Fibroblast of mammary gland (primary cell): ENCODE measurements at regions not wholly inside any gene's neighbourhood (a gene's known extent, or its start where the extent isn't known, plus 50 kb on each side); places are given as distances from the start of the nearest gene placed in this dataset.
"Not testable (repeated sequence)": the region's sequence is repeated elsewhere in the genome, so short reads cannot be mapped to it uniquely, and the experiment has no call there.

Experiments
- DNase-seq: peaks from one replicate; pipeline ENCODE4 v3.0.0-alpha.2; 2010; ENCODE audit warnings: low read depth
- H3K4me3 ChIP-seq: 2 replicates; pipeline ENCODE4 v1.5.1; 2011; ENCODE audit warnings: low read depth, mild to moderate bottlenecking, low read length, moderate library complexity; ENCODE audit not compliant: control insufficient read depth
- CTCF ChIP-seq: conservative IDR thresholded peaks from 2 replicates; pipeline ENCODE4 v1.5.1; 2011; ENCODE audit warnings: low read depth, low read length, inconsistent platforms; ENCODE audit not compliant: control insufficient read depth, insufficient read depth

GRCh38 chr12:38515912-38516311 lies 199.3 kb downstream of the ALG10B start:
- DNase-seq, result no peak
- H3K4me3 ChIP-seq, result no peak overlapping the region
- TF ChIP-seq CTCF, result no peak

DNA sequence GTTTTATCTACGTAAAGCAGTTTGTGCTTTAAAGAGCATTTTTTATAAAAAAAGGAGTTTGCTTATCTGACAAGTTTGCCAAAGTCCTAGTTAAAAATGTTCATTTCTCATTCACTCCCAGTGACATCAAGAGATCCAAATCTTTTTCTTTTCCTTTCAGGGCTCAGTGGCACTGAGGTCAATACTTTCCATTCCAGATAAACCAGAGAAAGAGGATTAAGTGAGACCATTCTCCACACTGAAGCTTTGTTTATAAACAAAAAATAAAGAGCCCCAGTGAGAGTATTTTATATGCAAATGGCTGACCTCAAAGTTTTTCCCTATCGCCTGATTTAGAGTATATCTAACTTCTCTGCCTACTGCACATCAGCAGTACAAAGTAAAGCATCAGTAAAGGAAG lies 199.8 kb downstream of the ALG10B start:
- no peak overlapping the region for H3K4me3 ChIP-seq
- no peak for DNase-seq
- no peak for TF ChIP-seq CTCF

DNA sequence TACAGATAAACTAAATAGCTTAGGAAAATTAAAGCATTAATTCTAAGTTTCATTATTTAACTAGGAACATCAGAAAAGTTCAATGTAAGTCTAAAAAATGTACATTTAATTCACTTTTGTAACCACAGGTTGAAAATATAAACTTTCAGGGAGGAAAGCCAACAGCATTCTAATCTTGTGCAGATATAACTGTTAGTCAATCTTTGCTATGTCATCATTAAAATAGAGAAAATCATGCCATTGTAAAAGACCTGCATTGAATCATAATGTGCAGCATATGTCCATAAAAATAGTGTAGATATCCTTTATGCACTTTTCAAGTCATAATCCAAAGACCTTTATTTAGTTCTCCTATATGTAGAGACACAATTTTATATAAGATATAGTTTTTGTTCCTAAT lies 207.3 kb downstream of the ALG10B start:
- no peak overlapping the region for H3K4me3 ChIP-seq
- DNase-seq, result no peak
- no peak for TF ChIP-seq CTCF

GRCh38 chr12:38527631-38528030 lies 211.1 kb downstream of the ALG10B start:
- no peak overlapping the region for H3K4me3 ChIP-seq
- no peak for DNase-seq
- no peak for TF ChIP-seq CTCF

DNA sequence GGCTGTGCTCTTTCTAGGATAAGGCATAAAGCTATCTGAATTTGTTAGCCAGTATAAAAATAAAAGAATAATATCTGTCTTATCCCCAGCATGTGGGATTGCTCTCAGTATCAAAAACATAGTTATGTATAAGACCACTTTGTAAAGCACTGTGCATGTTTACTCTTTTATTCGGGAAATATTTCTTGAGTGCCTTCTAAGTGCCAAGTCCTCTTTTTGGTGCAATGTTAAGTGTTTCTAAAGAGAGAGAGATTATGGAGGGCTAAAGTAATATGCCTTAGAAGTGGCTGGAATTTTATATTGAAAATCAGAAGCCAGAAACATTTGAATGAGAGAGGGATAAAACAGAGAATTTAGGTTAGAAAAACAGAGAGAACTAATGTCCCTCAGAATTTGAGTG lies 212.0 kb downstream of the ALG10B start:
- DNase-seq, result no peak
- no peak for TF ChIP-seq CTCF

DNA sequence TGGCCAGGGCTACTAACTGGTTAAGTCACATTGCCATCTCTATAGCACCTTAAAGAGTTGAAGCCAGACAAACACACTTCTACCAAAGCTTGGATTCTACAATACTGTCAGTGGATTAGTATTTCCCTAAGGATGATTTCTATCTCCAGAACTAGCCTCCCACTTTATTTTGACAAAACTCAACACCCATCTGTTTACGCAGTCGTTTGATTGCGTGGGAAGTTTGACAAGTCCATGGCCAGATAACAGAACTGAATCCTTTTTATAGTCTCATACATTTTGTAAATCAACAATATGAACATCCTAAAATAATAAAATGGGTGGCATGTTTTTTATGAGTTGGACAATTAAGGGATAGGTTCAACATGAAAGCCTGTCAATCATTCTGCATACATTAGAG lies 212.7 kb downstream of the ALG10B start:
- DNase-seq, H3K4me3 ChIP-seq: not testable (repeated sequence)

More for the DNA sequence above, 212.0 kb downstream of the ALG10B start:
- H3K4me3 ChIP-seq, result no peak overlapping the region

DNA sequence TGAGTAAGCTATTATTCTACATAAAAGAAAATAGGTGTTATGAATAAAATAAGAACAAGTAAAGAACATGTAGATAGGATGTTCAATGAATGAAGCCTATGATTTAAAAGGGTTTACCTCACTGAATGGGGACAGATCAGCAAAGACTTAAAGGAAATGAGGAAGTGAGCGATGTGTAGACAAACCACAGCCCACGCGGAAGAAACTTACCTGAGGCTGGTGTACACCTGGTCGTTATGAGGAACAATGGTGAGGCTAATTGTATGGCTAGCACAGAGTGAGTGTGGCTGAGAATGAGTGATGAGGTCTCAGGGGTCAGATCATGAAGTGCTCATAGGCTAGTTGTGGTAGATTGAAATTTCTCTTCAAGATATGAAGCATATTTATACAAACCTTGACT lies 221.7 kb downstream of the ALG10B start:
- no peak for TF ChIP-seq CTCF
- no peak overlapping the region for H3K4me3 ChIP-seq
- no peak for DNase-seq
